ENCODE measurements at regions not wholly inside any gene's neighbourhood (a gene's known extent, or its start where the extent isn't known, plus 50 kb on each side); places are given as distances from the start of the nearest gene placed in this dataset.

- TF ChIP-seq, protein P1, sequence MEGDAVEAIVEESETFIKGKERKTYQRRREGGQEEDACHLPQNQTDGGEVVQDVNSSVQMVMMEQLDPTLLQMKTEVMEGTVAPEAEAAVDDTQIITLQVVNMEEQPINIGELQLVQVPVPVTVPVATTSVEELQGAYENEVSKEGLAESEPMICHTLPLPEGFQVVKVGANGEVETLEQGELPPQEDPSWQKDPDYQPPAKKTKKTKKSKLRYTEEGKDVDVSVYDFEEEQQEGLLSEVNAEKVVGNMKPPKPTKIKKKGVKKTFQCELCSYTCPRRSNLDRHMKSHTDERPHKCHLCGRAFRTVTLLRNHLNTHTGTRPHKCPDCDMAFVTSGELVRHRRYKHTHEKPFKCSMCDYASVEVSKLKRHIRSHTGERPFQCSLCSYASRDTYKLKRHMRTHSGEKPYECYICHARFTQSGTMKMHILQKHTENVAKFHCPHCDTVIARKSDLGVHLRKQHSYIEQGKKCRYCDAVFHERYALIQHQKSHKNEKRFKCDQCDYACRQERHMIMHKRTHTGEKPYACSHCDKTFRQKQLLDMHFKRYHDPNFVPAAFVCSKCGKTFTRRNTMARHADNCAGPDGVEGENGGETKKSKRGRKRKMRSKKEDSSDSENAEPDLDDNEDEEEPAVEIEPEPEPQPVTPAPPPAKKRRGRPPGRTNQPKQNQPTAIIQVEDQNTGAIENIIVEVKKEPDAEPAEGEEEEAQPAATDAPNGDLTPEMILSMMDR (IDR thresholded peaks at IDR 0.05), result no peak
- TF ChIP-seq POLR2A (IDR thresholded peaks at IDR 0.05), result no peak
Measured at GRCh38 chr3:80492162-80492561, 724.4 kb upstream of the ROBO1 start.

Data from testis (tissue), 2 donors.